SK-N-SH (cell line): ENCODE measurements at regions not wholly inside any gene's neighbourhood (a gene's known extent, or its start where the extent isn't known, plus 50 kb on each side); places are given as distances from the start of the nearest gene placed in this dataset.

Experiments used
- CTCF ChIA-PET: fragments of 300-600, 350-600 bp; formaldehyde crosslinking; extraction: SDS; loops from one replicate; lab custom pipeline; 2021; lab: Yijun Ruan, JAX
- POLR2A ChIA-PET: fragments of 350-600 bp; sonication (Branson Sonifier 250); formaldehyde crosslinking; extraction: SDS; loops from one replicate; lab custom pipeline; 2020; ENCODE audit warnings: antibody characterized with exemption, inconsistent platforms; lab: Yijun Ruan, JAX
- DNase-seq: peaks from one replicate; pipeline ENCODE4 v3.0.0; 2012
- H2AFZ ChIP-seq: fragments of 200-600 bp; sonication (generic); 2 replicates; pipeline ENCODE4 v1.8.1; 2016; ENCODE audit warnings: antibody characterized with exemption, mild to moderate bottlenecking, low read depth
- H3F3A ChIP-seq: fragments of 200-600 bp; sonication (generic); replicated peaks from 2 replicates; pipeline ENCODE3; 2016; ENCODE audit warnings: antibody characterized with exemption, mild to moderate bottlenecking; ENCODE audit not compliant: insufficient read depth
- H3K27ac ChIP-seq, 2 experiments: fragments of 200-500 bp in 1 of 2; fragments of 200-600 bp in 1 of 2; sonication (Bioruptor generic) in 1 of 2; sonication (generic), shearing (Covaris generic) in 1 of 2; 2 replicates each; pipeline versions ENCODE4 v1.5.1 to v1.6.1; 2014 to 2016; ENCODE audit warnings: low read depth in 2 of 2, inconsistent platforms in 1 of 2, low read length in 1 of 2, mild to moderate bottlenecking in 1 of 2, mixed read lengths in 1 of 2
- H3K27me3 ChIP-seq: fragments of 200-600 bp; sonication (generic), shearing (Covaris generic); 2 replicates; pipeline ENCODE4 v1.6.1; 2016; ENCODE audit warnings: mixed run types; ENCODE audit not compliant: insufficient read depth
- H3K36me3 ChIP-seq, 2 experiments: fragments of 200-500 bp in 1 of 2; fragments of 200-600 bp in 1 of 2; sonication (Bioruptor generic) in 1 of 2; sonication (generic) in 1 of 2; replicated peaks in 1 of 2; 2 replicates each; pipeline versions ENCODE3 to v1.5.1; 2014 to 2016; ENCODE audit warnings: low read length in 1 of 2, mild to moderate bottlenecking in 1 of 2; ENCODE audit not compliant: insufficient read depth in 2 of 2, control insufficient read depth in 1 of 2
- H3K4me1 ChIP-seq, 2 experiments: fragments of 200-500 bp in 1 of 2; fragments of 200-600 bp in 1 of 2; sonication (Bioruptor generic) in 1 of 2; sonication (generic), shearing (Covaris generic) in 1 of 2; 2 replicates each; pipeline versions ENCODE4 v1.5.1 to v1.6.1; 2014 to 2016; ENCODE audit warnings: low read depth in 1 of 2, low read length in 1 of 2, mixed run types in 1 of 2; ENCODE audit not compliant: insufficient read depth in 2 of 2, control insufficient read depth in 1 of 2
- H3K4me2 ChIP-seq: fragments of 200-600 bp; sonication (generic), shearing (Covaris generic); 2 replicates; pipeline ENCODE4 v1.6.1; 2017; ENCODE audit warnings: mixed run types
- H3K4me3 ChIP-seq, 2 experiments: fragments of 200-500 bp in 1 of 2; fragments of 200-600 bp in 1 of 2; sonication (Bioruptor generic) in 1 of 2; sonication (generic), shearing (Covaris generic) in 1 of 2; 2 replicates each; pipeline versions ENCODE4 v1.5.1 to v1.8.1; 2014 to 2016; ENCODE audit warnings: low read depth in 2 of 2, inconsistent platforms in 1 of 2, low read length in 1 of 2, mild to moderate bottlenecking in 1 of 2, mixed read lengths in 1 of 2, moderate library complexity in 1 of 2
- H3K79me2 ChIP-seq: fragments of 200-600 bp; sonication (generic); 2 replicates; pipeline ENCODE4 v1.8.1; 2017; ENCODE audit warnings: mild to moderate bottlenecking; ENCODE audit not compliant: insufficient read depth
- H3K9ac ChIP-seq: fragments of 200-600 bp; sonication (generic); 2 replicates; pipeline ENCODE4 v1.6.1; 2017; ENCODE audit warnings: mixed run types
- H3K9me2 ChIP-seq: fragments of 200-600 bp; sonication (generic); 2 replicates; pipeline ENCODE4 v1.6.1; 2017; ENCODE audit warnings: mixed run types
- H3K9me3 ChIP-seq: fragments of 200-600 bp; sonication (generic); 2 replicates; pipeline ENCODE4 v1.6.1; 2017; ENCODE audit warnings: mixed run types, mild to moderate bottlenecking, moderate library complexity
- H4K20me1 ChIP-seq: fragments of 200-600 bp; sonication (generic); 2 replicates; pipeline ENCODE4 v1.6.1; 2017; ENCODE audit warnings: mild to moderate bottlenecking, mixed run types; ENCODE audit not compliant: insufficient read depth
- ZBTB33 ChIP-seq: IDR thresholded peaks from 2 replicates; pipeline ENCODE4 v1.4.0; 2012; ENCODE audit warnings: low read depth, borderline replicate concordance
- WGBS: methylation state at CpG from one replicate; pipeline ENCODE4 v1.1.6; 2017; ENCODE audit warnings: low lambda C conversion rate; 5-methylcytosine and 5-hydroxymethylcytosine counted together

GRCh38 chr13:44626176-44626575 lies 50.0 kb upstream of the TSC22D1 start:
- DNase-seq: no peak
- no peak overlapping the region for H3K4me3 ChIP-seq
- H3K4me1 ChIP-seq: peaks cover 0 to 12% of the 10 kb centered on the region in 2 experiments; a peak in 1 of 4 replicates
- no peaks in the 10 kb centered on the region for H3K79me2 ChIP-seq
- peaks cover 34% of the 10 kb centered on the region for H3F3A ChIP-seq
- H3K27ac ChIP-seq: no peak overlapping the region
- ChIA-PET POLR2A (no interaction called here), CTCF (no interaction called here)
- H3K9me3 ChIP-seq: no peaks in the 10 kb centered on the region
- WGBS: 96% methylated on average over 2 of the region's 2 CpGs
- H2AFZ ChIP-seq: no peak overlapping the region
- H4K20me1 ChIP-seq: no peaks in the 10 kb centered on the region
- H3K9me2 ChIP-seq: no peaks in the 10 kb centered on the region
- H3K4me2 ChIP-seq: no peak overlapping the region
- H3K36me3 ChIP-seq: no peaks in the 10 kb centered on the region
- no peaks in the 10 kb centered on the region for H3K27me3 ChIP-seq
- TF ChIP-seq ZBTB33: no peak
- TF ChIP-seq, all 33 proteins: peak for 0
- no peak overlapping the region for H3K9ac ChIP-seq
